A673 (cell line): ENCODE measurements at regions not wholly inside any gene's neighbourhood (a gene's known extent, or its start where the extent isn't known, plus 50 kb on each side); places are given as distances from the start of the nearest gene placed in this dataset.

Source experiments
- CTCF ChIP-seq: fragments of 300-800, 200-600 bp; sonication (generic); conservative IDR thresholded peaks from 2 replicates; pipeline ENCODE4 v1.5.1; 2017; ENCODE audit warnings: low read depth, mild to moderate bottlenecking, antibody characterized with exemption, low read length, moderate library complexity, mixed read lengths
- EZH2 ChIP-seq: fragments of 200-600 bp; sonication (generic); IDR thresholded peaks from 2 replicates; pipeline ENCODE4 v1.6.1; 2017; ENCODE audit warnings: borderline replicate concordance, low read depth, mild to moderate bottlenecking, mixed read lengths, antibody characterized with exemption, low read length; ENCODE audit not compliant: poor library complexity, severe bottlenecking

GRCh38 chr7:32145911-32146310, 75.7 kb upstream of the PDE1C start:
- TF ChIP-seq CTCF (no peak), EZH2 (no peak)
